ENCODE measurements at regions not wholly inside any gene's neighbourhood (a gene's known extent, or its start where the extent isn't known, plus 50 kb on each side); places are given as distances from the start of the nearest gene placed in this dataset.

GRCh38 chr22:27620367-27621154, 181.0 kb downstream of the MN1 start:
- DNase-seq (ENCODE audit: low spot score) (no peak), ATAC-seq (ENCODE audit: low FRiP score) (no peak)
- no peak for TF ChIP-seq CTCF (IDR thresholded peaks at IDR 0.05)

- DNase-seq (ENCODE audit: low spot score) (no peak), ATAC-seq (ENCODE audit: low FRiP score) (no peak)
- TF ChIP-seq CTCF (IDR thresholded peaks at IDR 0.05), result no peak
These were observed 180.0 kb downstream of the MN1 start for GRCh38 chr22:27621486-27622070.

GRCh38 chr22:27624042-27624441, 177.5 kb downstream of the MN1 start:
- ATAC-seq (ENCODE audit: low FRiP score) (no peak), DNase-seq (ENCODE audit: low spot score) (no peak)
- TF ChIP-seq CTCF (IDR thresholded peaks at IDR 0.05), result no peak

GRCh38 chr22:27624705-27625104, 176.9 kb downstream of the MN1 start:
- DNase-seq (ENCODE audit: low spot score) (no peak), ATAC-seq (ENCODE audit: low FRiP score) (no peak)
- TF ChIP-seq CTCF (IDR thresholded peaks at IDR 0.05), result no peak

GRCh38 chr22:27625769-27626674, 175.5 kb downstream of the MN1 start:
- no peak for ATAC-seq (ENCODE audit: low FRiP score)
- no peak for DNase-seq (ENCODE audit: low spot score)

More at GRCh38 chr22:27625769-27626674, 175.5 kb downstream of the MN1 start:
- TF ChIP-seq CTCF (IDR thresholded peaks at IDR 0.05), result no peak
